Activated T-cell treated with anti-CD3 and anti-CD28 coated beads, Interleukin-2, amount 50 U/mL, for 4 hours (primary cell): ENCODE measurements at regions not wholly inside any gene's neighbourhood (a gene's known extent, or its start where the extent isn't known, plus 50 kb on each side); places are given as distances from the start of the nearest gene placed in this dataset.
"Not testable (repeated sequence)": the region's sequence is repeated elsewhere in the genome, so short reads cannot be mapped to it uniquely, and the experiment has no call there.

Experiments used
- ATAC-seq, 2 donors: fragments of 200-7000 bp; cut with Tn5 transposase; one replicate each; pipeline ENCODE4 v1.10.0; 2021
- DNase-seq: peaks from one replicate; pipeline ENCODE4 v3.0.0-alpha.2; 2020
- H3K27me3 Mint-ChIP-seq: one replicate; pipeline ENCODE4 v1.8.0; 2021; ENCODE audit warnings: low read depth, mixed read lengths
- H3K36me3 Mint-ChIP-seq: one replicate; pipeline ENCODE4 v1.8.0; 2022; ENCODE audit warnings: mixed read lengths; ENCODE audit not compliant: insufficient read depth
- H3K4me1 Mint-ChIP-seq: one replicate; pipeline ENCODE4 v1.8.0; 2021; ENCODE audit warnings: low read depth, mixed read lengths
- H3K4me3 Mint-ChIP-seq: one replicate; pipeline ENCODE4 v1.8.0; 2021; ENCODE audit warnings: mild to moderate bottlenecking, moderate library complexity, mixed read lengths
- H3K9me3 Mint-ChIP-seq: one replicate; pipeline ENCODE4 v1.8.0; 2021; ENCODE audit warnings: mixed read lengths

DNA sequence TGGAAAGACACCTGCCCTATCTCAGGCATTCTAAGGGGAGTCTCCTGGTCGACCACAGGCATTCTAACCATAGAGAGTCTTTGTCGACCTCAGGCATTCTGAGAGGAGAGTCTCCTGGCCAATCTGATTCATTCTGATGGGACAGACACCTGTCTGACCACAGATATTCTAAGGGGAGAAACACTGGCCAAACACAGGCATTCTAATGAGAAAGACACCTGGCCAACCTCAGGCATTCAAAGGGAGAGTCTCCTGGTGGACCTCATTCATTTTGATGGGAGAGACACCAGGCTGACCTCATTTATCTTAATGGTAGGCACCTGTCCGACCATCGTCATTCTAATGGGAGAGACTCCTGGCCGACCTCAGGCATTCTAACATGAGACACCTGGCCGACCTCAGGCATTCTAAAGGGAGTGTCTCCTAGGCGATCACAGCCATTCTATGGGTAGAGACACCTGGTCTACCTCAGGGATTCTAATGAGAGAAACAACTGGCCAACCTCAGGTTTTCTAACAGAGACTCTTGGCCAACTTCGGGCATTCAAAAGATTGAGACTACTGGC, 1351.5 kb downstream of the UQCRFS1 start:
- H3K27me3 Mint-ChIP-seq = no peaks in the 10 kb centered on the region
- no peak for DNase-seq
- H3K36me3 Mint-ChIP-seq = peaks cover 4% of the 10 kb centered on the region
- H3K4me1 Mint-ChIP-seq = no peaks in the 10 kb centered on the region
- peaks cover 53% of the 10 kb centered on the region for H3K9me3 Mint-ChIP-seq
- no peak for ATAC-seq
- H3K4me3 Mint-ChIP-seq = no peak overlapping the region

DNA sequence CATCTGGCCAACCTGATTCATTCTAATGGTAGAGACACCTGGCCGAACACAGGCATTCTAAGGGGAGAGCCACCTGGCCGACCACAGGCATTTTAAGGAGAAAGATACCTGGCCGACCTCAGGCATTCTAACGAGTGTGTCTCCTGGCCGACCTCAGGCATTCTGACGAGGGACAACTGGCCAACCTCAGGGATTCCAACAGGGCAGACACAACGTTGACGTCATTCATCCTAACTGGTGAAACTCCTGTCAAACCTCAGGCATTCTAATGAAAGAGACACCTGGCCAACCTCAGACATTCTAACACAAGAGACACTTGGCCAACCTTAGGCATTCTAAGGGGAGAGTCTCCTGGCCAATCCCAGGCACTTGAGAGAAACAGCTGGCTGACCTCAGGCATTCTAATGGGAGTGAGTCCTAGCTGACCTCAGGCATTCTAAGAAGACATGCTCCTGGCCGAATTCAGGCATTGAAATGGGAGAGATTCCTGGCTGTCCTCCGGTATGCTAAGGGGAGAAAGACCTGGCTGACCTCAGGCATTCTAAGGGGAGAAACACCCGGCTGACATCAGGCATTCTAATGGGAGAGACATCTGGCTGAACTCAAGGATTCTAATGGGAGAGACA, 1352.5 kb downstream of the UQCRFS1 start:
- Mint-ChIP-seq H3K36me3 (no peaks in the 10 kb centered on the region), H3K4me1 (no peaks in the 10 kb centered on the region), H3K4me3 (no peak overlapping the region), H3K27me3 (no peaks in the 10 kb centered on the region), H3K9me3 (peaks cover 48% of the 10 kb centered on the region)
- DNase-seq (no peak), ATAC-seq (no peak)

GRCh38 chr19:27859689-27860088, 1353.3 kb downstream of the UQCRFS1 start:
- H3K4me3 Mint-ChIP-seq = no peak overlapping the region
- H3K4me1 Mint-ChIP-seq = no peaks in the 10 kb centered on the region
- no peaks in the 10 kb centered on the region for H3K27me3 Mint-ChIP-seq
- H3K36me3 Mint-ChIP-seq = no peaks in the 10 kb centered on the region
- ATAC-seq = no peak
- no peak for DNase-seq
- H3K9me3 Mint-ChIP-seq = peaks cover 54% of the 10 kb centered on the region

GRCh38 chr19:27858981-27859581, 1353.9 kb downstream of the UQCRFS1 start:
- Mint-ChIP-seq H3K36me3 (no peaks in the 10 kb centered on the region), H3K9me3 (peaks cover 58% of the 10 kb centered on the region), H3K27me3 (no peaks in the 10 kb centered on the region), H3K4me1 (no peaks in the 10 kb centered on the region), H3K4me3 (no peak overlapping the region)
- DNase-seq (no peak), ATAC-seq (no peak)

DNA sequence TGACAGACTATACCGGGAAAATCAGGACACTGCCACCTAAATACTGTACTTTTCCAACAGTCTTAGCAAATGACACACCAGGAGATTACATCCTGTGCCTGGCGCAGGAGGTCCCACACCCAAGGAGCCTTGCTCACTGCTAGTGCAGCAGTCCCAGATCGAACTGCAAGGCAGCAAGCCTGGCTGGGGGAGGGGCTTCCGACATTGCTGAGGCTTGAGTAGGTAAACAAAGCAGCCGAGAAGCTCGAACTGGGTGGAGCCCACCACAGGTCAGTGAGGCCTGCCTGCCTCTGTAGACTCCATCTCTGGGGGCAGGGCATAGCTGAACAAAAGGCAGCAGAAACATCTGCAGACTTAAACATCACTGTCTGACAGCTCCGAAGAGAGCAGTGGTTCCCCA, 1360.0 kb downstream of the UQCRFS1 start:
- DNase-seq, H3K36me3 Mint-ChIP-seq, H3K4me1 Mint-ChIP-seq, H3K27me3 Mint-ChIP-seq, H3K4me3 Mint-ChIP-seq, ATAC-seq: not testable (repeated sequence)
- H3K9me3 Mint-ChIP-seq = peaks cover 40% of the 10 kb centered on the region

DNA sequence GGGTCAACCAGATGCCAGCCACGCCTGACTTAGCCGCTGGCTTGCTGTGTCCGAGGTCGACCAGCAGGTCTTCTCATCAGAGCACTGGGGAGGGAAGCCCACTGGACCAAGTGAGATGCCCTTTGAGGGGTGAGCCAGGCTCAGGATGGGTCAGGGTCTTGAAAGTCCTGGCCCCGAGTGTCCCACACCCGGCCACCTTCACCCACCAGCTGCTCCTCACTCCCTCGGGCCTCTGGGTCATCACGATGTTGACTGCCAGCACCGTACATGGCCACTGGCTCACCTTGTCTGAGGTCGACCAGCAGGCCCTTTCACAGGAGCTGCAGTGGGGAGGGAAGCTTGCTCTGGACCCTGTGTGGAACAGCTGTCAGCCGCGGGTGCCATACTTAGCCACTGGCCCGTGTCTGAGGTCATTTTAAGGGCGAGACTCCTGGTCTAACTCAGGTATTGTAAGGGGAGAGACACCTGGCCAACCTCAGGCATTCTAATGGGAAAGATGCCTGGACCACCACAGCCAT, 1361.3 kb downstream of the UQCRFS1 start:
- Mint-ChIP-seq H3K4me1 (no peaks in the 10 kb centered on the region), H3K36me3 (no peaks in the 10 kb centered on the region), H3K4me3 (no peak overlapping the region), H3K27me3 (no peaks in the 10 kb centered on the region), H3K9me3 (peaks cover 49% of the 10 kb centered on the region)
- DNase-seq (no peak), ATAC-seq (no peak)

DNA sequence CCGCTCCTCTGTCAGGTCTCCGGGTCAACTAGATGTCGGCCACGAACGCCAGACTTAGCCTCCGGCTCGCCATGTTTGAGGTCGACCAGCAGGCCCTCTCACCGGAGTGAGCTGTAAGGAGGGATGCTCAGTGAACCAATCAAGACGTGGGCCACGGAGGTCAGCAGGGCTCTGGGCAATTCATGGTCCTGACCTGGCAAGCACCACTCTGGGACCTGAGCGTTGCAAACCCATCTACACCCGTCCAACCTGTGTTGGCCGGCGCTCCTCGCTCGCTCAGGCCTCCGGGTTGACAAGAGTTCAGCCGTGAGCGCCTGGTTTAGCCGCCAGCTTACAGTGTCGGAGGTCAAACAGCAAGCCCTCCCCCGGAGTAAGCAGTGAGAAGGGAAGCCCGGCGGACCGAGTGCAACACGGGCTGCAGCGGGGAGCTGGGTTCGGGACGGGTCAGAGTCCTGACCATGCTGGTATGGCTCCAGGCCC, 1361.9 kb downstream of the UQCRFS1 start:
- no peak overlapping the region for H3K4me3 Mint-ChIP-seq
- ATAC-seq = no peak
- no peaks in the 10 kb centered on the region for H3K36me3 Mint-ChIP-seq
- no peaks in the 10 kb centered on the region for H3K4me1 Mint-ChIP-seq
- H3K9me3 Mint-ChIP-seq = peaks cover 52% of the 10 kb centered on the region
- DNase-seq = no peak
- no peaks in the 10 kb centered on the region for H3K27me3 Mint-ChIP-seq

DNA sequence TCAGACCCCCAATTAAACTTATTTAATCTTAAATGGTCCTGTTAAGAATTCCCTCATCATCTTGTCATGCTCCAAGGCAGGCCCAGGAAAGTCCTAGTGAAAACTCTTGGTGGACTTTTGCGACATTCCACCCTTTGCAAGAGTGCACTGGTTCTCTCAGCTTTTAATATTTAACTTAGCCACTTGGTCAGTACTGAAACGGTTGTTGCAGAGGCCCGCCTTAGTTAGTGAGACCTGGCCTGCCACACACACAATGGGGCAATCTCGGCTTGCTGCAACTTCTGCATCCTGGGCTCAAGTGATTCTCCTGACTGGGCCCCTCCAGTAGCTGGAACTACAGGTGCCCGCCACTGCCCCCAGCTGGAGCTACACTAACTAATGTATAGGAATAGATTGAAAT, 1366.0 kb downstream of the UQCRFS1 start:
- peaks cover 65% of the 10 kb centered on the region for H3K9me3 Mint-ChIP-seq
- H3K4me3 Mint-ChIP-seq = no peak overlapping the region
- peaks cover 5% of the 10 kb centered on the region for H3K36me3 Mint-ChIP-seq
- ATAC-seq (no peak), DNase-seq (no peak)
- H3K27me3 Mint-ChIP-seq = no peaks in the 10 kb centered on the region
- no peaks in the 10 kb centered on the region for H3K4me1 Mint-ChIP-seq

DNA sequence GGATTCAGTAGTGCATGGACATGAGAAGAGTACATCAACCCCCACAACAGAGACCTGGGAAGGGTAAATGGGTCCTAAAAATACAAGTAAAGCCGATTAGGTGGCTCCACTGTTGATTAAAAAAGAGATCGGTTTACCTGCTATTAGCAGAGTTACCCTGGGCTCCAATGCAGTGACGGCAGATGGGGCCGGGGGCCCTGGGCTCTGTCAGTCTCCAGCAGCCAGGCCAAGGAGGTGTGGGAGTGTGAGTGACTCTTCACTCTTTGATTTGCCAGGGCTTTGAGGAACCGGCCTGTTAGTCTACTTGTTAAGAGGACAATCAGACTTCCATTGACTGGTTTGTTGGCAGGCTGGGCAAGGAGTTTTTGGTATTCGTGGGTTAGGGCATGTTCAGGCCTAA, 1368.7 kb downstream of the UQCRFS1 start:
- Mint-ChIP-seq H3K4me1 (no peaks in the 10 kb centered on the region), H3K9me3 (peaks cover 63% of the 10 kb centered on the region), H3K27me3 (no peaks in the 10 kb centered on the region), H3K36me3 (peaks cover 5% of the 10 kb centered on the region), H3K4me3 (no peak overlapping the region)
- no peak for ATAC-seq
- DNase-seq = no peak

- Mint-ChIP-seq H3K4me3 (no peak overlapping the region), H3K9me3 (peaks cover 59% of the 10 kb centered on the region), H3K36me3 (peaks cover 5% of the 10 kb centered on the region), H3K27me3 (no peaks in the 10 kb centered on the region), H3K4me1 (no peaks in the 10 kb centered on the region)
- ATAC-seq = no peak
- DNase-seq = no peak
These were observed 1369.1 kb downstream of the UQCRFS1 start for GRCh38 chr19:27843861-27844260.

- no peak for DNase-seq
- peaks cover 4% of the 10 kb centered on the region for H3K36me3 Mint-ChIP-seq
- H3K9me3 Mint-ChIP-seq = peaks cover 26% of the 10 kb centered on the region
- no peak overlapping the region for H3K4me3 Mint-ChIP-seq
- ATAC-seq = no peak
- H3K4me1 Mint-ChIP-seq = no peaks in the 10 kb centered on the region
- no peaks in the 10 kb centered on the region for H3K27me3 Mint-ChIP-seq
These were observed 1379.9 kb downstream of the UQCRFS1 start for GRCh38 chr19:27833031-27833430.

GRCh38 chr19:27828829-27829228, 1384.1 kb downstream of the UQCRFS1 start:
- Mint-ChIP-seq H3K9me3 (peaks cover 14% of the 10 kb centered on the region), H3K4me1 (no peaks in the 10 kb centered on the region), H3K4me3 (no peak overlapping the region), H3K27me3 (no peaks in the 10 kb centered on the region), H3K36me3 (peaks cover 10% of the 10 kb centered on the region)
- no peak for DNase-seq
- ATAC-seq = no peak

GRCh38 chr19:27824108-27824507, 1388.8 kb downstream of the UQCRFS1 start:
- ATAC-seq (no peak), DNase-seq (no peak)
- peaks cover 12% of the 10 kb centered on the region for H3K36me3 Mint-ChIP-seq
- peaks cover 27% of the 10 kb centered on the region for H3K9me3 Mint-ChIP-seq
- H3K4me3 Mint-ChIP-seq = no peak overlapping the region
- no peaks in the 10 kb centered on the region for H3K27me3 Mint-ChIP-seq
- no peaks in the 10 kb centered on the region for H3K4me1 Mint-ChIP-seq

GRCh38 chr19:27822336-27822735, 1390.6 kb downstream of the UQCRFS1 start:
- ATAC-seq = no peak
- Mint-ChIP-seq H3K27me3 (no peaks in the 10 kb centered on the region), H3K9me3 (peaks cover 37% of the 10 kb centered on the region), H3K4me3 (no peak overlapping the region), H3K4me1 (no peaks in the 10 kb centered on the region), H3K36me3 (peaks cover 7% of the 10 kb centered on the region)
- DNase-seq = no peak

- Mint-ChIP-seq H3K4me3 (no peak overlapping the region), H3K27me3 (no peaks in the 10 kb centered on the region), H3K9me3 (peaks cover 41% of the 10 kb centered on the region), H3K36me3 (peaks cover 9% of the 10 kb centered on the region), H3K4me1 (no peaks in the 10 kb centered on the region)
- DNase-seq (no peak), ATAC-seq (no peak)
These were observed 1391.4 kb downstream of the UQCRFS1 start for GRCh38 chr19:27821418-27822018.
